DOHH2 (cell line): ENCODE measurements at regions not wholly inside any gene's neighbourhood (a gene's known extent, or its start where the extent isn't known, plus 50 kb on each side); places are given as distances from the start of the nearest gene placed in this dataset.

Experiments used
- EZH2phosphoT487 ChIP-seq: fragments of 200-600 bp; sonication (generic); IDR thresholded peaks from 2 replicates; pipeline ENCODE4 v1.6.1; 2017; ENCODE audit warnings: borderline replicate concordance, mild to moderate bottlenecking, antibody characterized with exemption, low read length, moderate library complexity, mixed read lengths
- TF ChIP-seq, protein P1 (sequence below): fragments of 200-600 bp; sonication (generic); IDR thresholded peaks from one replicate; pipeline ENCODE4 v1.5.1; 2014; ENCODE audit warnings: antibody characterized with exemption, mild to moderate bottlenecking, low read depth, low read length; ENCODE audit not compliant: poor library complexity, severe bottlenecking

DNA sequence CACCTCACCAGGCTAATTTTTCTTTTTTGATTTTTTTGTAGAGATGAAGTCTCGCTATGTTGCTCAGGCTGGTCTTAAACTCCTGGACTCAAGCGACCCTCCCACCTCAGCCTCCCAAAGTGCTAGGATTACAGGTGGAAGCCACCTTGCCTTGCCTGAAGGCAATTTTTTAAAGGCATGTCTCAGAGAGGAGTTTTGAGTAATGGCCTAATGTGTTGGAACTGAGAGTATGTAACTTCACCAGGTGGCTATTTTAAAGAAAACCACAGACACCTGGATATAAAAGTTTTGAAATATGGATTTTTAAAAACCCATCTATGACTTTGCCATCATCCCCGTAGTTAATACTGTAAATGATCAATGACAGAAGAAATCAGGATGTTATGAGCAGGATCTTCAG is 119.8 kb upstream of the ATP8B1 start:
- TF ChIP-seq, protein P1, sequence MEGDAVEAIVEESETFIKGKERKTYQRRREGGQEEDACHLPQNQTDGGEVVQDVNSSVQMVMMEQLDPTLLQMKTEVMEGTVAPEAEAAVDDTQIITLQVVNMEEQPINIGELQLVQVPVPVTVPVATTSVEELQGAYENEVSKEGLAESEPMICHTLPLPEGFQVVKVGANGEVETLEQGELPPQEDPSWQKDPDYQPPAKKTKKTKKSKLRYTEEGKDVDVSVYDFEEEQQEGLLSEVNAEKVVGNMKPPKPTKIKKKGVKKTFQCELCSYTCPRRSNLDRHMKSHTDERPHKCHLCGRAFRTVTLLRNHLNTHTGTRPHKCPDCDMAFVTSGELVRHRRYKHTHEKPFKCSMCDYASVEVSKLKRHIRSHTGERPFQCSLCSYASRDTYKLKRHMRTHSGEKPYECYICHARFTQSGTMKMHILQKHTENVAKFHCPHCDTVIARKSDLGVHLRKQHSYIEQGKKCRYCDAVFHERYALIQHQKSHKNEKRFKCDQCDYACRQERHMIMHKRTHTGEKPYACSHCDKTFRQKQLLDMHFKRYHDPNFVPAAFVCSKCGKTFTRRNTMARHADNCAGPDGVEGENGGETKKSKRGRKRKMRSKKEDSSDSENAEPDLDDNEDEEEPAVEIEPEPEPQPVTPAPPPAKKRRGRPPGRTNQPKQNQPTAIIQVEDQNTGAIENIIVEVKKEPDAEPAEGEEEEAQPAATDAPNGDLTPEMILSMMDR: no peak
- no peak for TF ChIP-seq EZH2phosphoT487
